Panc1 (cell line): ENCODE measurements at regions not wholly inside any gene's neighbourhood (a gene's known extent, or its start where the extent isn't known, plus 50 kb on each side); places are given as distances from the start of the nearest gene placed in this dataset.

ENCODE experiments used
- ATAC-seq: fragments of 200-7000 bp; cut with Tn5 transposase; 2 replicates; pipeline ENCODE4 v1.9.1; 2020; ENCODE audit warnings: mild to moderate bottlenecking, moderate library complexity
- BruUV-seq: library from RNA; stranded (reverse); fragments of 400-500 nt; replicated peaks from 2 replicates; lab custom pipeline; 2021; lab: Mats Ljungman, UMichigan
- CTCF ChIA-PET: fragments of 300-600 bp; sonication (Branson Sonifier 250); formaldehyde crosslinking; loops from one replicate; lab custom pipeline; 2022; ENCODE audit warnings: antibody characterized with exemption; lab: Charles Lee
- POLR2A ChIA-PET: fragments of 300-600 bp; sonication (Branson Sonifier 250); formaldehyde crosslinking; loops from one replicate; lab custom pipeline; 2022; ENCODE audit warnings: antibody characterized with exemption; lab: Charles Lee
- DNase-seq: peaks from one replicate; pipeline ENCODE4 v3.0.0-alpha.2; 2010; ENCODE audit warnings: low read depth, low spot score
- H3K27ac ChIP-seq: 2 replicates; pipeline ENCODE4 v1.5.1; 2011; ENCODE audit warnings: mild to moderate bottlenecking, low read length, inconsistent platforms
- H3K27me3 ChIP-seq: fragments of 200-500 bp; sonication (Bioruptor generic); 2 replicates; pipeline ENCODE4 v1.6.0; 2014; ENCODE audit warnings: low read length, inconsistent platforms; ENCODE audit not compliant: control insufficient read depth, insufficient read depth
- H3K36me3 ChIP-seq: fragments of 200-500 bp; sonication (Bioruptor generic); 2 replicates; pipeline ENCODE4 v1.5.1; 2014; ENCODE audit warnings: inconsistent platforms, mild to moderate bottlenecking, low read length, moderate library complexity; ENCODE audit not compliant: control insufficient read depth, insufficient read depth
- H3K4me1 ChIP-seq: 2 replicates; pipeline ENCODE4 v1.5.1; 2011; ENCODE audit warnings: inconsistent platforms, mild to moderate bottlenecking, low read length, moderate library complexity; ENCODE audit not compliant: control insufficient read depth, insufficient read depth
- H3K4me3 ChIP-seq, 2 experiments: 2 replicates each; pipeline ENCODE4 v1.5.1; 2011 to 2012; ENCODE audit warnings: low read depth in 2 of 2, low read length in 2 of 2, mild to moderate bottlenecking in 2 of 2, inconsistent platforms in 1 of 2, moderate library complexity in 1 of 2
- H3K9me3 ChIP-seq: fragments of 200-500 bp; sonication (Bioruptor generic); 2 replicates; pipeline ENCODE4 v1.5.1; 2014; ENCODE audit warnings: low read depth, mild to moderate bottlenecking, inconsistent platforms, low read length, moderate library complexity; ENCODE audit not compliant: control insufficient read depth, insufficient read depth
- CTCF ChIP-seq: fragments of 450-650 bp; IDR thresholded peaks from 2 replicates; pipeline ENCODE4 v1.5.1; 2017; ENCODE audit warnings: mild to moderate bottlenecking
- POLR2AphosphoS5 ChIP-seq: IDR thresholded peaks from 2 replicates; pipeline ENCODE4 v1.6.1; 2012; ENCODE audit warnings: mild to moderate bottlenecking, low read depth, low read length, moderate library complexity
- REST ChIP-seq, 2 experiments: IDR thresholded peaks; 2 replicates each; pipeline ENCODE4 v1.6.1; 2011 to 2012; ENCODE audit warnings: low read depth in 2 of 2, control low read depth in 1 of 2, low read length in 1 of 2, mild to moderate bottlenecking in 1 of 2, moderate library complexity in 1 of 2; ENCODE audit not compliant: insufficient read depth in 1 of 2
- SIN3A ChIP-seq: IDR thresholded peaks from 2 replicates; pipeline ENCODE4 v1.6.1; 2012; ENCODE audit warnings: low read depth, mild to moderate bottlenecking, low read length, moderate library complexity, borderline replicate concordance; ENCODE audit not compliant: insufficient read depth
- TCF7L2 ChIP-seq: IDR thresholded peaks from 2 replicates; pipeline ENCODE4 v1.6.1; 2011; ENCODE audit warnings: mild to moderate bottlenecking, low read depth, low read length, inconsistent platforms
- in situ Hi-C: cut with HindIII; loops from 2 replicates; pipeline ENCODE4 v1.10.0; 2016; ENCODE audit warnings: low sequenced_read_pairs, low pct_unique_long_range_greater_than_20kb
- intact Hi-C: fragments of 100-400 bp; cut with micrococcal nuclease; formaldehyde crosslinking; loops from one replicate; pipeline ENCODE4 v1.10.0; 2022; ENCODE audit not compliant: unreplicated experiment

GRCh38 chr2:44836916-44837315 is 104.6 kb upstream of the SIX3 start:
- TF ChIP-seq SIN3A (no peak), TCF7L2 (no peak), POLR2AphosphoS5 (no peak), CTCF (no peak), REST (IDR thresholded peaks at IDR 0.05; ENCODE audit: insufficient read depth in 1 of 2, low read depth in 2 of 2, low read length in 1 of 2) (no peak)
- Histone ChIP-seq H3K27me3 (peaks cover 6% of the 10 kb centered on the region; the same call in 1 of the 2 replicates), H3K4me3 (no peak overlapping the region), H3K27ac (no peak overlapping the region), H3K36me3 (no peaks in the 10 kb centered on the region), H3K4me1 (no peaks in the 10 kb centered on the region), H3K9me3 (no peaks in the 10 kb centered on the region)
- ChIA-PET CTCF (no interaction called here), POLR2A (no interaction called here)
- in situ Hi-C loops (no loop called here), intact Hi-C loops (no loop called here)
- ATAC-seq (no peak), DNase-seq (no peak)
- BruUV-seq = no TSS peak

GRCh38 chr2:44838116-44838790 is 103.2 kb upstream of the SIX3 start:
- peaks cover 8% of the 10 kb centered on the region; the same call in 1 of the 2 replicates for H3K27me3 ChIP-seq
- H3K36me3 ChIP-seq = no peaks in the 10 kb centered on the region
- DNase-seq (no peak), ATAC-seq (no peak)
- no peak overlapping the region for H3K4me3 ChIP-seq
- H3K9me3 ChIP-seq = no peaks in the 10 kb centered on the region
- TF ChIP-seq TCF7L2 (no peak), CTCF (no peak), POLR2AphosphoS5 (no peak), REST (IDR thresholded peaks at IDR 0.05; ENCODE audit: insufficient read depth in 1 of 2, low read depth in 2 of 2, low read length in 1 of 2) (no peak), SIN3A (no peak)
- no TSS peak for BruUV-seq
- in situ Hi-C loops (no loop called here), intact Hi-C loops (no loop called here)
- CTCF ChIA-PET = no interaction called here
- POLR2A ChIA-PET = no interaction called here
- H3K27ac ChIP-seq = no peak overlapping the region
- H3K4me1 ChIP-seq = no peaks in the 10 kb centered on the region
